Transverse colon (tissue), 4 donors: ENCODE measurements at regions not wholly inside any gene's neighbourhood (a gene's known extent, or its start where the extent isn't known, plus 50 kb on each side); places are given as distances from the start of the nearest gene placed in this dataset.

ENCODE experiments used
- DNase-seq: peaks from one replicate; pipeline ENCODE4 v3.0.0-alpha.2; 2019
- H3K27ac ChIP-seq, 4 donors: fragments of 200-600 bp; sonication (generic); 2 replicates each; pipeline ENCODE4 v1.5.1; 2016 to 2018; ENCODE audit warnings: inconsistent platforms in 4 of 4
- H3K27me3 ChIP-seq: fragments of 200-600 bp; sonication (generic); 2 replicates; pipeline ENCODE4 v1.5.1; 2017; ENCODE audit warnings: inconsistent platforms
- H3K36me3 ChIP-seq, 4 donors: fragments of 200-600 bp; sonication (generic); 2 replicates each; pipeline ENCODE4 v1.5.1; 2017 to 2019; ENCODE audit warnings: inconsistent platforms in 4 of 4
- H3K4me1 ChIP-seq, 4 donors: fragments of 200-600 bp; sonication (generic); 2 replicates each; pipeline ENCODE4 v1.5.1; 2017 to 2020; ENCODE audit warnings: inconsistent platforms in 4 of 4
- H3K4me3 ChIP-seq, 4 donors: fragments of 200-600 bp; sonication (generic); 1 replicate in 1 of 4; 2 replicates in 3 of 4; pipeline versions ENCODE4 v1.5.1 to v1.6.1; 2017 to 2019; ENCODE audit warnings: inconsistent platforms in 4 of 4
- H3K9me3 ChIP-seq, 2 donors: fragments of 200-600 bp; sonication (generic); 2 replicates each; pipeline ENCODE4 v1.5.1; 2017 to 2019; ENCODE audit warnings: inconsistent platforms in 2 of 2
- CTCF ChIP-seq, 5 experiments: fragments of 200-600 bp in 3 of 5; fragments of 450-650 bp in 2 of 5; sonication (generic) in 3 of 5; IDR thresholded peaks; 1 replicate in 2 of 5; 2 replicates in 3 of 5; pipeline ENCODE4 v1.5.1; 2016 to 2017; ENCODE audit warnings: antibody characterized with exemption in 5 of 5, inconsistent platforms in 3 of 5, mild to moderate bottlenecking in 2 of 5, moderate library complexity in 1 of 5
- EP300 ChIP-seq: sonication (generic); formaldehyde crosslinking; IDR thresholded peaks from one replicate; pipeline ENCODE4 v1.6.1; 2017; ENCODE audit warnings: antibody characterized with exemption, low read depth
- POLR2A ChIP-seq: fragments of 450-650 bp; IDR thresholded peaks from one replicate; pipeline ENCODE4 v1.6.1; 2016; ENCODE audit warnings: antibody characterized with exemption, mild to moderate bottlenecking, moderate library complexity
- POLR2AphosphoS5 ChIP-seq, 3 donors: sonication (generic); formaldehyde crosslinking; IDR thresholded peaks; one replicate each; pipeline ENCODE4 v1.6.1; 2016; ENCODE audit warnings: antibody characterized with exemption in 3 of 3
- WGBS, 2 donors: methylation state at CpG; one replicate each; pipeline ENCODE4 v1.1.5; 2018; ENCODE audit warnings: low coverage in 1 of 2; 5-methylcytosine and 5-hydroxymethylcytosine counted together
- in situ Hi-C, 4 donors: fragments of 200-750 bp; cut with MboI; loops; one replicate each; pipeline versions ENCODE4 v1.15.0 to v1.15.1; 2017; ENCODE audit warnings: low sequenced_read_pairs in 3 of 4, low pct_ligation_motif_present in 1 of 4, low pct_unique_long_range_greater_than_20kb in 1 of 4
- intact Hi-C: fragments of 100-400 bp; cut with DNase I; formaldehyde crosslinking; loops from one replicate; pipeline ENCODE4 v1.15.1; 2023; ENCODE audit warnings: low total_unique reads

- in situ Hi-C loops (no loop called here), intact Hi-C loops (no loop called here)
- H3K27me3 ChIP-seq: peaks cover 26% of the 10 kb centered on the region
- H3K4me3 ChIP-seq: no peak overlapping the region
- H3K27ac ChIP-seq: no peak overlapping the region
- TF ChIP-seq EP300: no peak
- TF ChIP-seq POLR2AphosphoS5 (IDR thresholded peaks at IDR 0.05): no peak
- no peak for TF ChIP-seq CTCF (IDR thresholded peaks at IDR 0.05)
- TF ChIP-seq POLR2A: no peak
- H3K9me3 ChIP-seq: no peaks in the 10 kb centered on the region
- H3K36me3 ChIP-seq: no peaks in the 10 kb centered on the region
- WGBS, 2 donors: 77 to 82% methylated on average over 5 to 9 of the region's 9 CpGs
- no peak for DNase-seq
- peaks cover 0 to 9% (median 1%) of the 10 kb centered on the region in 4 donors for H3K4me1 ChIP-seq
Measured at GRCh38 chr11:123364080-123364479, 66.0 kb upstream of the GRAMD1B start.

GRCh38 chr11:123363556-123363955 lies 66.5 kb upstream of the GRAMD1B start:
- H3K4me3 ChIP-seq: no peak overlapping the region
- 49 to 61% methylated on average over 4 of the region's 4 CpGs for WGBS, 2 donors
- H3K27me3 ChIP-seq: peaks cover 31% of the 10 kb centered on the region
- H3K27ac ChIP-seq: no peak overlapping the region
- no peak for TF ChIP-seq POLR2AphosphoS5 (IDR thresholded peaks at IDR 0.05)
- no peak for TF ChIP-seq EP300
- no peak for TF ChIP-seq CTCF (IDR thresholded peaks at IDR 0.05)
- peaks cover 0 to 10% (median 1%) of the 10 kb centered on the region in 4 donors for H3K4me1 ChIP-seq
- H3K9me3 ChIP-seq: no peaks in the 10 kb centered on the region
- intact Hi-C loops (no loop called here), in situ Hi-C loops (no loop called here)
- no peaks in the 10 kb centered on the region for H3K36me3 ChIP-seq
- DNase-seq: no peak

- Histone ChIP-seq H3K27me3 (peaks cover 37% of the 10 kb centered on the region), H3K27ac (no peak overlapping the region), H3K4me3 (no peak overlapping the region), H3K9me3 (no peaks in the 10 kb centered on the region), H3K4me1 (peaks cover 0 to 14% (median 3%) of the 10 kb centered on the region in 4 donors), H3K36me3 (no peaks in the 10 kb centered on the region)
- 43 to 47% methylated on average over 4 to 9 of the region's 9 CpGs for WGBS, 2 donors
- in situ Hi-C loops (no loop called here), intact Hi-C loops (no loop called here)
- no peak for DNase-seq
- TF ChIP-seq EP300 (no peak), POLR2AphosphoS5 (IDR thresholded peaks at IDR 0.05) (no peak), POLR2A (no peak), CTCF (IDR thresholded peaks at IDR 0.05) (no peak)
Measured at GRCh38 chr11:123362941-123363340, 67.1 kb upstream of the GRAMD1B start.

GRCh38 chr11:123362186-123362585 lies 67.9 kb upstream of the GRAMD1B start:
- DNase-seq: no peak
- H3K27me3 ChIP-seq: peaks cover 45% of the 10 kb centered on the region
- no peaks in the 10 kb centered on the region for H3K9me3 ChIP-seq
- H3K36me3 ChIP-seq: no peaks in the 10 kb centered on the region
- H3K27ac ChIP-seq: no peak overlapping the region
- intact Hi-C loops: no loop called here
- H3K4me3 ChIP-seq: no peak overlapping the region
- in situ Hi-C loops: no loop called here
- H3K4me1 ChIP-seq: peaks cover 0 to 14% (median 3%) of the 10 kb centered on the region in 4 donors
- TF ChIP-seq CTCF (IDR thresholded peaks at IDR 0.05): no peak
- TF ChIP-seq POLR2A: no peak
- TF ChIP-seq POLR2AphosphoS5 (IDR thresholded peaks at IDR 0.05): no peak
- no peak for TF ChIP-seq EP300
